GM13976 (cell line): ENCODE measurements at regions not wholly inside any gene's neighbourhood (a gene's known extent, or its start where the extent isn't known, plus 50 kb on each side); places are given as distances from the start of the nearest gene placed in this dataset.

Source experiments
- DNase-seq: peaks from one replicate; pipeline ENCODE4 v3.0.0; 2012; ENCODE audit warnings: low spot score
- CTCF ChIP-seq: IDR thresholded peaks from 2 replicates; pipeline ENCODE4 v1.5.1; 2012; ENCODE audit warnings: borderline replicate concordance, mild to moderate bottlenecking; ENCODE audit not compliant: insufficient read depth; ENCODE audit errors: extremely low read depth, missing control alignments, control extremely low read depth
- in situ Hi-C: fragments of 300-500 bp; cut with MboI; formaldehyde crosslinking; loops from one replicate; pipeline ENCODE4 v1.12.0; 2022; ENCODE audit warnings: low sequenced_read_pairs, mixed read lengths, inconsistent platforms; ENCODE audit not compliant: unreplicated experiment

- in situ Hi-C loops = no loop called here
- TF ChIP-seq CTCF = no peak
- no peak for DNase-seq
Measured at GRCh38 chr1:195590649-195591048, 1017.6 kb downstream of the KCNT2 start.

GRCh38 chr1:195584870-195585624 lies 1023.2 kb downstream of the KCNT2 start:
- TF ChIP-seq CTCF = no peak
- DNase-seq = no peak
- in situ Hi-C loops = no loop called here

- no peak for TF ChIP-seq CTCF
- no peak for DNase-seq
- in situ Hi-C loops = no loop called here
Measured at GRCh38 chr1:195580988-195581387, 1027.3 kb downstream of the KCNT2 start.

GRCh38 chr1:195577748-195578147 lies 1030.5 kb downstream of the KCNT2 start:
- TF ChIP-seq CTCF = no peak
- in situ Hi-C loops = no loop called here
- no peak for DNase-seq

GRCh38 chr1:195576641-195577040 lies 1031.6 kb downstream of the KCNT2 start:
- no peak for TF ChIP-seq CTCF
- in situ Hi-C loops = no loop called here
- no peak for DNase-seq

- in situ Hi-C loops = no loop called here
- TF ChIP-seq CTCF = no peak
- DNase-seq = no peak
Measured at GRCh38 chr1:195574511-195574910, 1033.7 kb downstream of the KCNT2 start.

GRCh38 chr1:195569934-195570333 lies 1038.3 kb downstream of the KCNT2 start:
- no peak for TF ChIP-seq CTCF
- no peak for DNase-seq

More at GRCh38 chr1:195569934-195570333, 1038.3 kb downstream of the KCNT2 start:
- in situ Hi-C loops = no loop called here
